Fibroblast of lung (primary cell): ENCODE measurements at regions not wholly inside any gene's neighbourhood (a gene's known extent, or its start where the extent isn't known, plus 50 kb on each side); places are given as distances from the start of the nearest gene placed in this dataset.

Experiments used
- DNase-seq, 2 donors: peaks; one replicate each; pipeline versions ENCODE4 v3.0.0 to v3.0.0-alpha.2; 2010; ENCODE audit warnings: low read depth in 2 of 2
- H2AFZ ChIP-seq: 2 replicates; pipeline ENCODE4 v1.5.1; 2012; ENCODE audit warnings: low read length, control low read depth, inconsistent platforms
- H3K27ac ChIP-seq: 2 replicates; pipeline ENCODE4 v1.5.1; 2011; ENCODE audit warnings: low read length, control low read depth; ENCODE audit not compliant: insufficient read depth
- H3K27me3 ChIP-seq: 2 replicates; pipeline ENCODE4 v1.5.1; 2011; ENCODE audit warnings: mild to moderate bottlenecking, low read length; ENCODE audit not compliant: control insufficient read depth, insufficient read depth
- H3K36me3 ChIP-seq: 2 replicates; pipeline ENCODE4 v1.5.1; 2011; ENCODE audit warnings: low read length; ENCODE audit not compliant: control insufficient read depth, insufficient read depth
- H3K4me1 ChIP-seq: 2 replicates; pipeline ENCODE4 v1.5.1; 2011; ENCODE audit warnings: low read length; ENCODE audit not compliant: control insufficient read depth, insufficient read depth; ENCODE audit errors: extremely low read depth
- H3K4me2 ChIP-seq: 2 replicates; pipeline ENCODE4 v1.5.1; 2011; ENCODE audit warnings: low read length, control low read depth; ENCODE audit not compliant: insufficient read depth; ENCODE audit errors: extremely low read depth
- H3K4me3 ChIP-seq, 4 experiments: fragments of 200-600 bp in 1 of 4; sonication (generic) in 1 of 4; replicated peaks in 1 of 4; 2 replicates each; pipeline ENCODE4 v1.5.1; 2011 to 2016; ENCODE audit warnings: low read length in 4 of 4, low read depth in 3 of 4, mild to moderate bottlenecking in 3 of 4, control low read depth in 2 of 4, inconsistent platforms in 1 of 4, mixed read lengths in 1 of 4; ENCODE audit not compliant: insufficient read depth in 1 of 4; ENCODE audit errors: control extremely low read depth in 1 of 4
- H3K79me2 ChIP-seq: 2 replicates; pipeline ENCODE4 v1.5.1; 2012; ENCODE audit warnings: mild to moderate bottlenecking, low read length, inconsistent platforms; ENCODE audit not compliant: control insufficient read depth, insufficient read depth
- H3K9ac ChIP-seq: 2 replicates; pipeline ENCODE4 v1.5.1; 2011; ENCODE audit warnings: mild to moderate bottlenecking, low read length, control low read depth; ENCODE audit not compliant: insufficient read depth
- H3K9me3 ChIP-seq: 2 replicates; pipeline ENCODE4 v1.5.1; 2012; ENCODE audit warnings: low read depth, low read length; ENCODE audit not compliant: control insufficient read depth, insufficient read depth
- H4K20me1 ChIP-seq: 2 replicates; pipeline ENCODE4 v1.5.1; 2011; ENCODE audit warnings: low read length; ENCODE audit not compliant: control insufficient read depth, insufficient read depth; ENCODE audit errors: extremely low read depth
- CTCF ChIP-seq, 2 donors: IDR thresholded peaks in 1 of 2; conservative IDR thresholded peaks in 1 of 2; 1 replicate in 1 of 2; 2 replicates in 1 of 2; pipeline ENCODE4 v1.5.1; 2011 to 2012; ENCODE audit warnings: low read length in 2 of 2, control low read depth in 1 of 2, inconsistent platforms in 1 of 2, low read depth in 1 of 2, mild to moderate bottlenecking in 1 of 2
- EZH2 ChIP-seq: IDR thresholded peaks from 2 replicates; pipeline ENCODE4 v1.5.1; 2012; ENCODE audit warnings: low read length, control low read depth, mild to moderate bottlenecking; ENCODE audit errors: missing control alignments

- TF ChIP-seq CTCF (conservative IDR thresholded peaks at IDR 0.05 in 1 of 2, IDR thresholded peaks at IDR 0.05 in 1 of 2; ENCODE audit: low read depth in 1 of 2, low read length in 2 of 2) (no peak), EZH2 (no peak)
- H3K4me1 ChIP-seq, result no peaks in the 10 kb centered on the region
- no peaks in the 10 kb centered on the region for H3K9me3 ChIP-seq
- no peak for DNase-seq
- H3K9ac ChIP-seq, result no peak overlapping the region
- no peaks in the 10 kb centered on the region for H4K20me1 ChIP-seq
- no peaks in the 10 kb centered on the region for H3K36me3 ChIP-seq
- H3K27me3 ChIP-seq, result no peaks in the 10 kb centered on the region
- H3K4me2 ChIP-seq, result no peak overlapping the region
- no peak overlapping the region for H3K27ac ChIP-seq
- H3K4me3 ChIP-seq, result no peak overlapping the region
- H2AFZ ChIP-seq, result no peak overlapping the region
- no peaks in the 10 kb centered on the region for H3K79me2 ChIP-seq
Observed at GRCh38 chr20:21862956-21863355, 157.5 kb downstream of the PAX1 start.

GRCh38 chr20:21862259-21862946 is 156.9 kb downstream of the PAX1 start:
- Histone ChIP-seq H3K4me3 (no peak overlapping the region), H3K27me3 (no peaks in the 10 kb centered on the region), H2AFZ (no peak overlapping the region), H3K36me3 (no peaks in the 10 kb centered on the region), H3K9me3 (no peaks in the 10 kb centered on the region), H3K9ac (no peak overlapping the region), H3K4me1 (no peaks in the 10 kb centered on the region), H3K4me2 (no peak overlapping the region), H3K79me2 (no peaks in the 10 kb centered on the region), H4K20me1 (no peaks in the 10 kb centered on the region), H3K27ac (no peak overlapping the region)
- TF ChIP-seq EZH2, result no peak
- DNase-seq, result no peak

- H4K20me1 ChIP-seq, result no peaks in the 10 kb centered on the region
- H3K4me3 ChIP-seq, result no peak overlapping the region
- TF ChIP-seq EZH2 (no peak), CTCF (conservative IDR thresholded peaks at IDR 0.05 in 1 of 2, IDR thresholded peaks at IDR 0.05 in 1 of 2; ENCODE audit: low read depth in 1 of 2, low read length in 2 of 2) (no peak)
- H2AFZ ChIP-seq, result no peak overlapping the region
- H3K27ac ChIP-seq, result no peak overlapping the region
- no peak for DNase-seq
- H3K27me3 ChIP-seq, result no peaks in the 10 kb centered on the region
- no peak overlapping the region for H3K4me2 ChIP-seq
- no peaks in the 10 kb centered on the region for H3K36me3 ChIP-seq
- H3K9me3 ChIP-seq, result no peaks in the 10 kb centered on the region
- H3K79me2 ChIP-seq, result no peaks in the 10 kb centered on the region
- H3K9ac ChIP-seq, result no peak overlapping the region
- no peaks in the 10 kb centered on the region for H3K4me1 ChIP-seq
Observed at GRCh38 chr20:21840991-21841390, 135.5 kb downstream of the PAX1 start.
